GM23248 (cell line): ENCODE measurements at regions not wholly inside any gene's neighbourhood (a gene's known extent, or its start where the extent isn't known, plus 50 kb on each side); places are given as distances from the start of the nearest gene placed in this dataset.

ENCODE experiments used
- DNase-seq: peaks from one replicate; pipeline ENCODE4 v3.0.0-alpha.2; 2015
- H2AFZ ChIP-seq: fragments of 200-600 bp; sonication (generic); 2 replicates; pipeline ENCODE4 v1.6.1; 2016; ENCODE audit warnings: antibody characterized with exemption
- H3F3A ChIP-seq: fragments of 200-600 bp; sonication (generic); 2 replicates; pipeline ENCODE4 v1.6.1; 2016; ENCODE audit warnings: mild to moderate bottlenecking, antibody characterized with exemption, mixed run types; ENCODE audit not compliant: insufficient read depth
- H3K27ac ChIP-seq: fragments of 200-600 bp; sonication (generic); 2 replicates; pipeline ENCODE4 v1.5.1; 2016; ENCODE audit warnings: mild to moderate bottlenecking
- H3K27me3 ChIP-seq: fragments of 200-600 bp; sonication (generic); replicated peaks from 2 replicates; pipeline ENCODE4 v1.6.1; 2016; ENCODE audit warnings: mild to moderate bottlenecking; ENCODE audit not compliant: insufficient read depth
- H3K36me3 ChIP-seq: fragments of 200-600 bp; sonication (generic); 2 replicates; pipeline ENCODE4 v1.6.1; 2016; ENCODE audit warnings: low read depth, mild to moderate bottlenecking
- H3K4me1 ChIP-seq: fragments of 200-600 bp; sonication (generic); 2 replicates; pipeline ENCODE4 v1.6.1; 2016; ENCODE audit warnings: mild to moderate bottlenecking; ENCODE audit not compliant: insufficient read depth
- H3K4me2 ChIP-seq: fragments of 200-600 bp; sonication (generic); one replicate; pipeline ENCODE4 v1.6.1; 2016; ENCODE audit warnings: mild to moderate bottlenecking; ENCODE audit not compliant: unreplicated experiment
- H3K4me3 ChIP-seq: fragments of 200-600 bp; sonication (generic); 2 replicates; pipeline ENCODE4 v1.5.1; 2016; ENCODE audit warnings: mild to moderate bottlenecking
- H3K79me2 ChIP-seq: fragments of 200-600 bp; sonication (generic); 2 replicates; pipeline ENCODE4 v1.6.1; 2016; ENCODE audit warnings: mild to moderate bottlenecking; ENCODE audit not compliant: insufficient read depth
- H3K9ac ChIP-seq: fragments of 200-600 bp; sonication (generic); 2 replicates; pipeline ENCODE4 v1.6.1; 2016; ENCODE audit warnings: mild to moderate bottlenecking
- H3K9me2 ChIP-seq: fragments of 200-600 bp; sonication (generic); 2 replicates; pipeline ENCODE4 v1.6.1; 2016; ENCODE audit warnings: mixed run types, mild to moderate bottlenecking, moderate library complexity; ENCODE audit not compliant: insufficient read depth
- H3K9me3 ChIP-seq: fragments of 200-600 bp; sonication (generic); one replicate; pipeline ENCODE4 v1.6.1; 2017; ENCODE audit warnings: low read depth
- H4K20me1 ChIP-seq: fragments of 200-600 bp; sonication (generic); 2 replicates; pipeline ENCODE4 v1.6.0; 2016; ENCODE audit not compliant: insufficient read depth
- EZH2 ChIP-seq: fragments of 200-600 bp; sonication (generic); IDR thresholded peaks from 2 replicates; pipeline ENCODE4 v1.6.1; 2018; ENCODE audit warnings: antibody characterized with exemption, mild to moderate bottlenecking; ENCODE audit not compliant: insufficient read depth, poor library complexity, severe bottlenecking
- EZH2phosphoT487 ChIP-seq: fragments of 200-600 bp; sonication (generic); IDR thresholded peaks from 2 replicates; pipeline ENCODE4 v1.6.1; 2018; ENCODE audit warnings: antibody characterized with exemption, moderate library complexity, mild to moderate bottlenecking, low read depth; ENCODE audit not compliant: insufficient read depth
- WGBS, 2 experiments: methylation state at CpG; one replicate each; pipeline ENCODE4 v1.1.6; 2015 to 2017; ENCODE audit warnings: low lambda C conversion rate in 2 of 2, low coverage in 1 of 2; ENCODE audit errors: missing lambda C conversion rate in 2 of 2; 5-methylcytosine and 5-hydroxymethylcytosine counted together
- in situ Hi-C: fragments of 300-500 bp; cut with MboI; formaldehyde crosslinking; loops from 2 replicates; pipeline ENCODE4 v1.15.0; 2020

DNA sequence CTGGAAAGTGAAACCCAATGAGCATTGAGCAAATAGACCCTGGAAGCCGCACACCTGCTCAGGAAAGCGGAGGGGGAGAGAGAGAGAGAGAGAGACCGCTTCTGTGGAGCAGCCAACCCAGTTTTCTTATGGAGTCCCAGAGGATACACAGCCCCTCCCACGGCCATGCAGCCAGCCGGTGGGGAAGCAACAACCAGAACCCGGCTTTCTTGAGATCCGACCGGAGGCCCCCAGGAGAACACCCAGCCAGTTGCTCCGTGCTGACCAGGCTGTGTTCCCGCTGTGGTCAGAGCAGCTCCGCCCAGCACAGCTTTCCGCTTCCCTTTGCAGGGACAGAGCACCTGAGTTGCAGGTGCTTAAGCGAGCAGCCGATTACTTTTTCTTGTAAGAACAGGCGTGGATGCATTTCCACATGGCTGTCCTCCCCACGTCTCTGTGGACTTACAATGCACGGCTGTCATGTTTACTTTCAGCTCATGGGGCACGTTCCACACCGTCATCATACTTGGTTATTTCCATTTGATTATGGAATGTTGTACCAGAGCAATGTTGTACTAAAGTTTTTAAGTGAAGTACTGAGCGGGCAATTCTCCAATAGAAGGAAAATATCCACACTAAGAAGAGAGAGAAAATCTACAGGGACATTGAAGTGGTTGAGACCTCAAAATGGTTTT, 381.9 kb downstream of the THBS2 start:
- Histone ChIP-seq H3K4me3 (no peak overlapping the region), H3K9ac (no peak overlapping the region), H3K9me3 (no peaks in the 10 kb centered on the region), H3F3A (no peaks in the 10 kb centered on the region), H3K79me2 (no peaks in the 10 kb centered on the region), H3K27ac (no peak overlapping the region), H4K20me1 (no peaks in the 10 kb centered on the region), H2AFZ (no peak overlapping the region), H3K4me1 (no peaks in the 10 kb centered on the region), H3K9me2 (no peaks in the 10 kb centered on the region), H3K27me3 (peaks cover 34% of the 10 kb centered on the region), H3K4me2 (no peak overlapping the region), H3K36me3 (no peaks in the 10 kb centered on the region)
- no peak for DNase-seq
- in situ Hi-C loops: no loop called here
- no peak for TF ChIP-seq EZH2
- TF ChIP-seq EZH2phosphoT487: no peak
- 34 to 42% methylated on average over 19 of the region's 20 CpGs for WGBS, 2 experiments

DNA sequence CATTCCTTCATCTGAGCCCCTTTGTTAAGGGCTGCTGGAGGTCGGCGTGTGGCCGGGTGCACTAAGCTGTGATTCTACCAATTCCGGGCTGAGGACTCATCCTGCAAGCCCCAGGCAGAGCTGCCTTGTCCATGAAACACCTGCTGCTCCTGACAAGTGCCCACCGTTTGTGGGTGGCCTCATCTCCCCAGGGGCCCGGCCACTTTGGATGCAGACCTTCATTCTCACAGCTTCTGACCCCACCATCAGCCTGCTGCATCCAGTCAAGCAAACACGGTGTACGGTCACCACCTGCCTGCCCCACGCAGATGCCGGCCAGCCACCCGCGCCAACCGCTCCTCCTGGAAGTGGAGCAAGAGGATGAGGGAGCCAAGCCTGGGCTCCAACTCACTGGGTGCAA, 382.7 kb downstream of the THBS2 start:
- in situ Hi-C loops: no loop called here
- no peaks in the 10 kb centered on the region for H3K79me2 ChIP-seq
- no peak overlapping the region for H3K27ac ChIP-seq
- H3F3A ChIP-seq: no peaks in the 10 kb centered on the region
- WGBS, 2 experiments: 76 to 80% methylated on average over 13 of the region's 13 CpGs
- no peaks in the 10 kb centered on the region for H3K4me1 ChIP-seq
- H2AFZ ChIP-seq: no peak overlapping the region
- no peak overlapping the region for H3K9ac ChIP-seq
- H3K4me3 ChIP-seq: no peak overlapping the region
- no peaks in the 10 kb centered on the region for H3K9me2 ChIP-seq
- H3K4me2 ChIP-seq: no peak overlapping the region
- H3K27me3 ChIP-seq: peaks cover 34% of the 10 kb centered on the region
- no peaks in the 10 kb centered on the region for H3K36me3 ChIP-seq
- no peak for DNase-seq
- H4K20me1 ChIP-seq: no peaks in the 10 kb centered on the region
- TF ChIP-seq EZH2phosphoT487 (no peak), EZH2 (no peak)
- no peaks in the 10 kb centered on the region for H3K9me3 ChIP-seq

DNA sequence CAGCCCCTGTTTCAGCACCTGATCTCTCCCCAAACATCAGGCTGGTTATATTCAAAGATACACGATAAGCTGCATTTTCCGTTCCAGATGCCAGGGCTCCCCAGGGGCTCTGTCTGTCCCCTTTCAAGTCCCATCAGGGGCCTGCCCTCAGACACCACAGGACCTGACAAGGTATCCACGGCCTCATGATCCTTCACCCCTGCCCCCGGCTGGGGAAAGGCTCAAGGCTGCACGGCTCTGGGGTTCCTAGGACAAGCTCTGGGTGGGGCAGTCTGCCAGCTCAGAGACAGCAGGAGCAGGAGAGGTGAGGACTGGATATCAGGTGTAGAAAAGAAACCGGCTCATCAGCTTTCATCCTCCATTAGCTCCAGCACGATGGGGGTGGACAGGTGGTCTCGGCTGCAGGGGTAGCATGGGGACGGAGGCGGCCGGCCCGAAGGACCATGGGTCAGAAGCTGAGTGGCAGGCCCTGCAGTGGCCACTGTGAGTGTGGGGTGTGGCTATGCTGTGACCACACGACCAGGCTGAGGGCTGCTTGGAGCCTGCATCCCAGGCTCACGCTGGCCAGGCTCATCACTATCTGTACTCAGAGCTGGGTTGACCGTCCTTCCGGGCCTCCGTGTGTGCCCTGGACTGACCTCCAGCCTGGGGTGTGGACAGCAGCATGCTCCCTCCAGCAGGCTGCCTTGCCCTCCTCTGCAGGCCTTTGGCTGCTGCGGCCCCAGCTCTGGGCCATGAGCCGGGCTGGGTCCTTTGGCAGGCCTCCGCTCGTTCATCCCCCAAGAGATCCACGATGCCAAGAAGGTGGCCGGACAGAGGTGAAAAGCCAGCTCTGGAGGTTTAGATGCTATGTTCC, 386.2 kb downstream of the THBS2 start:
- Histone ChIP-seq H3K9me3 (no peaks in the 10 kb centered on the region), H3K79me2 (no peaks in the 10 kb centered on the region), H3K36me3 (no peaks in the 10 kb centered on the region), H3K9me2 (no peaks in the 10 kb centered on the region), H3K4me1 (no peaks in the 10 kb centered on the region), H3K27ac (no peak overlapping the region), H3K4me2 (no peak overlapping the region), H3K27me3 (peaks cover 13% of the 10 kb centered on the region), H3K4me3 (no peak overlapping the region), H4K20me1 (no peaks in the 10 kb centered on the region), H2AFZ (no peak overlapping the region), H3K9ac (no peak overlapping the region), H3F3A (no peaks in the 10 kb centered on the region)
- DNase-seq: no peak
- WGBS, 2 experiments: 56 to 60% methylated on average over 23 of the region's 23 CpGs
- no peak for TF ChIP-seq EZH2phosphoT487
- no peak for TF ChIP-seq EZH2
- in situ Hi-C loops: no loop called here

DNA sequence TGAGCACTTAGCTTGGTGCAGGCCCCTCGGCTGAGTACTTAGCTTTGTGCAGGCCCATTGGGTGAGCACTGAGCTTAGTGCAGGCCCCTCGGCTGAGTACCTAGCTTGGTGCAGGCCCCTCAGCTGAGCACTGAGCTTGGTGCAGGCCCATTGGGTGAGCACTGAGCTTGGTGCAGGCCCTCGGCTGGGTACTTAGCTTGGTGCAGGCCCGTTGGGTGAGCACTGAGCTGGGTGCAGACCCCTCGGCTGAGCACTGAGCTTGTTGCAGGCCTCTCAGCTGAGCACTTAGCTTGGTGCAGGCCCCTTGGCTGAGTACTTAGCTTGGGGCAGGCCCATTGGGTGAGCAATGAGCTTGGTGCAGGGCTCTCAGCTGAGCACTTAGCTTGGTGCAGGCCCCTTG, 387.1 kb downstream of the THBS2 start:
- in situ Hi-C loops: no loop called here
- H3K9ac ChIP-seq: no peak overlapping the region
- no peaks in the 10 kb centered on the region for H3K9me2 ChIP-seq
- H3K4me2 ChIP-seq: no peak overlapping the region
- no peak overlapping the region for H2AFZ ChIP-seq
- TF ChIP-seq EZH2phosphoT487: no peak
- no peak for TF ChIP-seq EZH2
- 68 to 70% methylated on average over 5 of the region's 5 CpGs for WGBS, 2 experiments
- no peaks in the 10 kb centered on the region for H3F3A ChIP-seq
- H3K79me2 ChIP-seq: no peaks in the 10 kb centered on the region
- no peaks in the 10 kb centered on the region for H3K9me3 ChIP-seq
- no peak overlapping the region for H3K4me3 ChIP-seq
- H3K27ac ChIP-seq: no peak overlapping the region
- H3K27me3 ChIP-seq: peaks cover 8% of the 10 kb centered on the region
- H4K20me1 ChIP-seq: no peaks in the 10 kb centered on the region
- no peaks in the 10 kb centered on the region for H3K4me1 ChIP-seq
- DNase-seq: no peak
- no peaks in the 10 kb centered on the region for H3K36me3 ChIP-seq
